D721Med (cell line): ENCODE measurements at regions not wholly inside any gene's neighbourhood (a gene's known extent, or its start where the extent isn't known, plus 50 kb on each side); places are given as distances from the start of the nearest gene placed in this dataset.
A peak's percentile ranks its signal among the peaks of the same experiment; 100 is the strongest.
"Not testable (repeated sequence)": the region's sequence is repeated elsewhere in the genome, so short reads cannot be mapped to it uniquely, and the experiment has no call there.

ENCODE experiments used
- DNase-seq: peaks from one replicate; pipeline ENCODE4 v3.0.0; 2011; ENCODE audit warnings: low spot score; ENCODE audit not compliant: insufficient read length
- FAIRE-seq: peaks from 2 replicates; lab custom pipeline; 2011; peaks lifted over from hg19 to GRCh38; lab: Jason Lieb, UNC
- CTCF ChIP-seq: IDR thresholded peaks from 2 replicates; pipeline ENCODE4 v1.5.1; 2012; ENCODE audit warnings: mild to moderate bottlenecking, control low read depth; ENCODE audit not compliant: insufficient read depth; ENCODE audit errors: missing control alignments

- peak; percentile 53 for TF ChIP-seq CTCF
- no peak for DNase-seq
- FAIRE-seq: no peak
Observed at GRCh38 chrX:45515262-45516215, 314.9 kb upstream of the DIPK2B start.

DNA sequence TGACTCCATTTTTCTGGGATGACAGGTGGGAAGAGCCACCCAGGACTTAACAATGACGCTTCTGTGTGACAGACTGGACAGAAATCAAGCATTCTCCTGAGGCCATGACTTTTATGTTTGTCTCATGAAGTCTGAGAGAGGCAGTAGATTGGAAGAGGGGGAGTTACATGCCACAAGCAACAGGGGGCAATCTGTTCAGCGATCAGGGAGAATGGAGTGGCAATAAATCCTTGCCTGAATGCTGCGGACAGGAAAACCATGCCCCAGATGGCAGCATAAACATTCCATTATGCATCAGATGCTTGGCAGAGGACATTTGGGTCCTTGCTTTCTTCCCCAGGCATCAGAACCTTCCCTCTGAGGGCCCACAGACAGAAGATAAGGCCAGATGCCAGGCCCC, 312.4 kb upstream of the DIPK2B start:
- FAIRE-seq (no peak), DNase-seq (no peak)
- TF ChIP-seq CTCF: no peak

GRCh38 chrX:45508454-45508853, 307.8 kb upstream of the DIPK2B start:
- no peak for TF ChIP-seq CTCF
- no peak for DNase-seq
- no peak for FAIRE-seq

DNA sequence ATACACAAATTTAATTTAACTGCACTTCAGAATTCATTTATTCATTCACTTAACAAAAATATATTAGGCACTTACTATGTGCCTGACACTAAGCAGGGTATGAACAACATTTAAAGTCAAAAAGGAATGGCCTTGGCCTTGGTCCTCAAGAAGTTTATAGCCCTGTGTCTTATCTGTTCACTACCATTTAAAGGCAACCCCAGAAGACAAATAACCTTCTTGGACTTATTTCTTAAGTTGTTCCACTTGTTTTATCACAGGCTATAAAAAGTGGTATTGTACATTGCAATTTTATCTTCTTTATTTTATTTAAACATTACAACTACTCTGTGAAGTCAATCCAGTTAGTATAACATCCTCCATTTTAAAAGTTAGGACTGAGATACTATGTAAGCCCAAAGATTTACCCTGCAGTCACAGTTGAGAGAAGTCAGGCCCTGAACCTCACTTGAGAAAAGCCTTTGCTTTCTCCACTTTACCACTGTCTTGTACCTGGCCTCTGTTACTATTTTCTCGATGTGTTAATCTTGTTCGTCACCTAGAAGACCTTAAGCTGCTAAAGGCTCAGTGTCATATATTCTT, 305.6 kb upstream of the DIPK2B start:
- DNase-seq: no peak
- FAIRE-seq: no peak
- TF ChIP-seq CTCF: no peak

DNA sequence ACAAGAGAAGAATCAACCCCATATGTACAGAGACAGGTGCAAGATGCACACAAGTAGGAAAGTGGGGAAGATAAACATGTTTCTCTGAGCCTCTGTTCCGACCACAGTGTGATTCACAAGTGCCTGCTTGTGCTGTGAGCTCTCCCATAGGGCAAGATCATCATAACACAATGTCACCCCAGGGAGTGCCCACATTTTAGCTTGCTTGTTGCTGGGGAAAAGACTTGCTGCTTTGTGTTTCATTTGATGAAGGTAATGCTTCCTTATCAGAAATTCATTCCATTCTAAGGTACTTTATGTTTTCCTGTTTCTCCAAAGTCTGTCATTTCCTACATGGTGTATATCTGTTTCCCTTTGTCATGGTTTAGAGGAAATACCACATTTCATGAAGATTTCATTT, 304.5 kb upstream of the DIPK2B start:
- FAIRE-seq: no peak
- no peak for DNase-seq
- no peak for TF ChIP-seq CTCF

GRCh38 chrX:45503787-45504362, 303.2 kb upstream of the DIPK2B start:
- DNase-seq, FAIRE-seq: not testable (repeated sequence)

DNA sequence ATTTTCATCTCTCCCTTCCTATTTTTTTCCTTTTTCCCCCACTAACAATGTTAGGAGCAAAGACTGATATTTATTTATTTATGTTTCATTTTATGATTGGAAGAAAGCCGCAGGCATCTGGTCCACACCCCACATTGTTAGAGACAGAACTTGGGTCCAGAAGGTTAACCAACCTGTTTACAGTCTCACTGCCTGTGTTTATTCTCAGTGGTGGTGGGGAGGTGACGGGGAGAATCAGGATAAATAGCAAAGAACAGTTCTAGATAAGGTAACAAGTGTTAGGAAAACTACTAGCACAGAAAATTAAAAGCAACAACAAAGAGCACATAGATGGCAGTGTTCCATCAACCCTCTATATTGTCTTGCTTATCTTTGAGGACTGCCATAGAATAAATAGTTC, 301.7 kb upstream of the DIPK2B start:
- no peak for TF ChIP-seq CTCF
- DNase-seq (no peak), FAIRE-seq (no peak)
